DMS 273 (cell line): ENCODE measurements at regions not wholly inside any gene's neighbourhood (a gene's known extent, or its start where the extent isn't known, plus 50 kb on each side); places are given as distances from the start of the nearest gene placed in this dataset.
A peak's percentile ranks its signal among the peaks of the same experiment; 100 is the strongest.
"Not testable (repeated sequence)": the region's sequence is repeated elsewhere in the genome, so short reads cannot be mapped to it uniquely, and the experiment has no call there.

Experiments
- DNase-seq: peaks from one replicate; lab custom pipeline; 2025; ENCODE audit not compliant: unreplicated experiment; lab: John Stamatoyannopoulos, UW

GRCh38 chr5:98175474-98175873 is 598.0 kb upstream of the RGMB start:
- no peak for DNase-seq

DNA sequence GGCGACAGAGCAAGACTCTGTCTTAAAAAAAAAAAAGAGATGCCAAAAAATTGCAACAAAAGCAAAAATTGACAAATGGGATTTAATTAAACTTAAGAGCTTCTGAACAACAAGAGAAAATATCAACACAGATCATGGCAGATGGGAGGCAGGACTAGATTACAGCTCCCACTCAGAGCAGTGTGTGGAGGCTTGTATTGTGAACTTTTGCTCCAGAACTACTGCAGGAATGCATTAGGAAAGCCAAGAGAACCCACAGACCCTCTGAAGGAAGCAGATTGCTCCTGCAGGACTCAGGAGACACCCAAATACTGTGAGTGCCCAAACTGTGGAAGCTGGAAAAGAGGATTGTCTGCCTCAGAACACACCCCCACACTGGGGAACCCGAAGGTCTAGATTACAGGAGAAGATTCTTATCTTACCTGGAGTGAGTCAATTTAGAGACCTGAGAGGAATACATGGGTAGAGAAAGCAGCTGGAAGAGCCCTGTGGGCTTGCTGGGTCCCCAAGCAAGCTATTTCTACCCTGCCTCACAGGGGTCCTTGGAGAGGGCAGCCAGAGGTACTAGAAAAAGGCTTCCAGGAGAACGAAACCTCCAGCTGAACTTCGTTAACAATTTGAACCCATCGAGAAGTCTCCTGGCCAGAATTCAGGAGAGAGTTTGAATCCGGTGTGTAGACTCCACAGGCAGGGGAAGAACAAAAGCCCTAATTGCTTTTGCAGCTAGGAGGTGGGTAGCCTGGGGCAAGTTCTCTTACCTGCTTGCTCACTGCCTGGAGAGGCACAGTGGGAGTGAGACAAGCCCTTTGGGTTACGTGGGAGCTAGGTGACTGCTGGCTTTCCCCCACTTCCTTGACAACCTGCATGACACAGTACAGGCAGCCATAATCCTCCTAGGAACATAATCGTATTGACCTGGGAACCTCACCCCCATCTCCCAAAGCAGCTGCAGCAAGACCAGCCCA is 593.4 kb upstream of the RGMB start:
- DNase-seq, result no peak

- DNase-seq, result no peak
These were observed 587.3 kb upstream of the RGMB start for GRCh38 chr5:98186128-98186527.

DNA sequence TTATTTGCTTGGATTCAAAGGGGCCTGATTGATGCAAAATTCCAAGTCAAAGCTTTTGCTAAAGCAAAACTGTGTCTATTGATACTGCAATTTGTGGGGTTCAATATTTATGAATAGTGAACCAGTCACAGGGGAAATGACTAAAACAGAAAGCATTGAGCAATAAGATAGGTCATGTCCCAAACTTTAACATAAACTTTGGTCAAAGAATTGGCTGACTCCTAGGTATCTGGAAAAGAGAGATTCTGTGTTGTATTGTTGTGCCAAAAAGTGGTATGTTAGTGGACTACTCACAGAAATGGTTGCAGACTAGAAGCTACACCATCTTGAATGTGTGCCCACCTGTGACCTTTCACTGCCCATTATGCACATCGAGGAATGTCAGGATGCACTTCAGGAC is 585.5 kb upstream of the RGMB start:
- DNase-seq, result no peak

DNA sequence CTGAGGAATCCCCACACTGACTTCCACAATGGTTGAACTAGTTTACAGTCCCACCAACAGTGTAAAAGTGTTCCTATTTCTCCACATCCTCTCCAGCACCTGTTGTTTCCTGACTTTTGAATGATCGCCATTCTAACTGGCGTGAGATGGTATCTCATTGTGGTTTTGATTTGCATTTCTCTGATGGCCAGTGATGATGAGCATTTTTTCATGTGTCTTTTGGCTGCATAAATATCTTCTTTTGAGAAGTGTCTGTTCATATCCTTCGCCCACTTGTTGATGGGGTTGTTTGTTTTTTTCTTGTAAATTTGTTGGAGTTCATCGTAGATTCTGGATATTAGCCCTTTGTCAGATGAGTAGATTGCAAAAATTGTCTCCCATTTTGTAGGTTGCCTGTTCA is 583.1 kb upstream of the RGMB start:
- DNase-seq, result not testable (repeated sequence)

- no peak for DNase-seq
These were observed 579.3 kb upstream of the RGMB start for GRCh38 chr5:98193921-98194760.

- DNase-seq, result no peak
These were observed 572.5 kb upstream of the RGMB start for GRCh38 chr5:98200726-98201541.

DNA sequence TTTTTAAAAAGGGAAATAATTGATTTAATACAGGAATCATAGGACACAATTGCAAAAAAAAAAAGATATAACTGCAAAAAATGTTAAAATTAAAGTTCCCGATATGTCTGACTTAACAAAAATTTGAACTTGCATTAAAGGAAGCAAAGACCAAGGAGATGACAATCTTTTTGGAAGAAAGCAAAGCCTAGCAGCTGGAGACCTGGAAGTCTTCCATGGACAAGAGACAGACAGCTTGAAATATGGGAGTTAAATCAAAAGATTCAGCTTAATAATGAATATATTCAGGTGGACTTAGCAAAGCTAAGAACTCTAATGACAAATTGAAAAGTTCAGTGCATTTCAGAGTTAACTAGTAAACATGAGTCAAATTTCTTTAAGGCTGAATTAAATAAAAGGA is 568.7 kb upstream of the RGMB start:
- DNase-seq, result no peak

GRCh38 chr5:98205691-98206461 is 567.6 kb upstream of the RGMB start:
- peak; percentile 29 for DNase-seq

GRCh38 chr5:98206566-98206965 is 566.9 kb upstream of the RGMB start:
- DNase-seq, result no peak

DNA sequence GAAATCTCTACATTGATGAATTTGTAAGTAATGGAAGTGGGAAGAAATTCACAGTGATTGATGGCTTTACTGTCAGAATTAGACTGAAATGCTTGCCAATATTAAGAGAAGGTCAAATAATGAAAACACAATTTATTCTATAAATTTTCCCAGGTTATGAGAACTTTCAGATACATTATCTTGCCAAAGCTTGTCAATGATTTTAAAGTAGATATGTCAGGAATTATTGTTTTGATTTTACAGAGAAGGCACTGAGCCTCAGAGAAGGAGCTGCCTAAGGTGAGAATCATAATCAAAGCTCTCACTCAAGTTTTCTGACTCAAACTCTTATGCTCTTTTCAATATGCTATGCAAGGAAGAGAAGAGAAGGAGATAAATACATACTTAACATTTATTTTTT is 564.0 kb upstream of the RGMB start:
- DNase-seq, result no peak

DNA sequence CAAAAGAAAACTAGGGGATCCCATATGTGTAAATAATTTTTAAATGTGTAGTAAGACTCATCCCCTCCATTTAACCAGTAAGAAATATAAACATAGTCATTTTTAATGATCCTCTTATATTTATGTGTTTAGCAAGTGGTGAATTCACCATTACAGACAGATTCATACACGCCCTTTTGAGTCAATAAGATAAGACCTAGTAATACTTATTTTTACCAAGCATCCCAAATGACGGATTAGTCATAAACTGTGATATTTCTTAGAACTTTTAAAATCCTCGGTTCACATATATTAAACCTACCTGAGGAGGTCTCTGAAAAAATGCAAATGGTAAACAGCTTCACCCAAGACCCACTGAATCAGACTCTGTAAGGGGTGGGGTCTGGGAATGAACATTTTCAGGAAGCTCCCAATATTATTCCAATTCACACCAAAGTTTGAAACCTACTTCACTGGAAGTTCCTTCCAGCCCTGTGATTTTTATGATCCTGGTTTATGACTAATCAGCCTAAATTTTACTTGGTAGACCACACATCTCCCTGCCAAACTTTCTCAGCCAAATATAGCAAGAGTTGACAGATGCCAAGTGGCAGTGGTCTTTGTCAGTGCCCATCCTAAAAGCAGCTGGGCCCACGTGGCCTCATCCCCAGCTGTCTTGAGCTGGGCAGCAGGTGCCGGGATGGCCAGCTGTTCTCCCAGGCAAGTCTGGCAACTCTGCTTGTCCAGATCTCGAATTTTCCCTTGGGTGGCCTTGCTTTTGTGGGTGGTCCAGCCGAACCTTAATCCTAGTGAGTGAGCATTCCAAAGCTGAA is 559.0 kb upstream of the RGMB start:
- DNase-seq, result peak; percentile 59

- no peak for DNase-seq
These were observed 556.3 kb upstream of the RGMB start for GRCh38 chr5:98217138-98217537.

- DNase-seq, result no peak
These were observed 554.6 kb upstream of the RGMB start for GRCh38 chr5:98218838-98219237.

- no peak for DNase-seq
These were observed 546.0 kb upstream of the RGMB start for GRCh38 chr5:98227489-98227888.

GRCh38 chr5:98231089-98231488 is 542.4 kb upstream of the RGMB start:
- no peak for DNase-seq

DNA sequence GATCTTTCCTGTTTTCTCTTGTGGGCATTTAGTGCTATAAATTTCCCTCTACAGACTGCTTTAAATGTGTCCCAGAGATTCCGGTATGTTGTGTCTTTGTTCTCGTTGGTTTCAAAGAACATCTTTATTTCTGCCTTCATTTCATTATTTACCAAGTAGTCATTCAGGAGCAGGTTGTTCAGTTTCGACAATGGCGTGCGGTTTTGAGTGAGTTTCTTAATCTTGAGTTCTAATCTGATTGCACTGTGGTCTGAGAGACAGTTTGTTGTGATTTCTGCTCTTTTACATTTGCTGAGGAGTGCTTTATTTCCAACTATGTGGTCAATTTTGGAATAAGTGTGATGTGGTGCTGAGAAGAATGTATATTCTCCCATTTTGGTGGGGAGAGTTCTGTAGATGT is 535.7 kb upstream of the RGMB start:
- DNase-seq, result not testable (repeated sequence)

DNA sequence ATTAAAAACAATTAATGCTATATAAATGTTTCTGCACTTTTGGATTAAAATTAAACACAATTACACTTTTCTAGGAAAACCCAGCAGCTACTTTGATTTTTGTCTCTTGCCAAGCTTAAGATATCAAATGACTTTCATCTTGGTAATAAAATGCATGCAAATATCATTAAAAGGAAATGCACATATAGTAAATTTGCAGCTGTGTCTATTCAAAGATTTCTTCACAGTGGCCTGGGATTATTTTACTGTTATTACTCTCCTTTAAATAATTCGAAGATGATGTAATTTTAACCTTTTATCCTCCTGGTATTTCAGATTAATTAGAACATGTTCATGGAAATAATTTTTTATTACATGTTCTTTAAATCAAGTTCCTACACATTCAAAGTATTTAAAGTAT is 529.5 kb upstream of the RGMB start:
- no peak for DNase-seq

GRCh38 chr5:98248949-98249348 is 524.5 kb upstream of the RGMB start:
- no peak for DNase-seq

- DNase-seq, result no peak
These were observed 514.5 kb upstream of the RGMB start for GRCh38 chr5:98258939-98259338.
